SH-SY5Y (cell line): ENCODE measurements at regions not wholly inside any gene's neighbourhood (a gene's known extent, or its start where the extent isn't known, plus 50 kb on each side); places are given as distances from the start of the nearest gene placed in this dataset.

Experiments used
- GATA2 ChIP-seq: IDR thresholded peaks from 2 replicates; pipeline ENCODE4 v1.6.1; 2011; ENCODE audit warnings: mild to moderate bottlenecking, low read depth, low read length
- GATA3 ChIP-seq: IDR thresholded peaks from 2 replicates; pipeline ENCODE4 v1.6.1; 2011; ENCODE audit warnings: low read depth, mild to moderate bottlenecking, low read length, moderate library complexity

DNA sequence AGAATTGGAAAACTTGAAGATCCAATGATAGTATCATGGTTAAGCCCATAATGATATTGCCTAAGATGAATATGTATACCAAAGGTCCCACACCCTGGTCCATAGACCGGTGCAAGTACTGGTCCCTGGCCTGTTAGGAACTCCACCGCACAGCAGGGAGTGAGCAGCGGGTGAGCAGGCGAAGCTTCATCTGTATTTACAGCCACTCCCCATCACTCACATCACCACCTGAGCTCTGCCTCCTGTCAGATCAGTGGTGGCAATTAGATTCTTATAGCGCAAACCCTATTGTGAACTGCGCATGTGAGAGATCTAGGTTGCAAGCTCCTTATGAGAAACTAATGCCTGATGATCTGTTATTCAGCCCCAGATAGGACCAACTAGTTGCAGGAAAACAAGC, 402.4 kb downstream of the EPHA4 start:
- TF ChIP-seq GATA3 (no peak), GATA2 (no peak)

GRCh38 chr2:221170548-221170947, 401.6 kb downstream of the EPHA4 start:
- TF ChIP-seq GATA2 (no peak), GATA3 (no peak)

DNA sequence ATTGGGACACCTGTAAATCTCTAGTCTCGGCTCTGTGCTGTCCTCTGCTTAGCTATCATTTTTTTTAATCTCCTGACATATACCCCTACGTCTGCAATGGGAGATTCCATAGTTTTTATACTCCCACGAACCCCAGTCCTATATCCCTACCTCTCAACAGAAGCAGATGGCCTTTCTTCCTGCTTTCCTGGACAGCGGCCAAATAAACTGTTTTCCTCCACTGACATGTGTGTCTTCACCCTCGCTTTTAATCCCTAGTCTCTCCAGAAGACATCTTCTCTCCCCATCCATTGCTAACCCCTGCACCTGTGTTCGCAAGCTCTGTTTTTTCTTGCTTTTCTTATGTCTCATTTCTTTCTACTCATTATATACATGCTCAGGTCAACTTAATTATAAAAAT, 395.4 kb downstream of the EPHA4 start:
- TF ChIP-seq GATA2 (no peak), GATA3 (no peak)

GRCh38 chr2:221178139-221178538, 394.0 kb downstream of the EPHA4 start:
- no peak for TF ChIP-seq GATA3
- no peak for TF ChIP-seq GATA2

DNA sequence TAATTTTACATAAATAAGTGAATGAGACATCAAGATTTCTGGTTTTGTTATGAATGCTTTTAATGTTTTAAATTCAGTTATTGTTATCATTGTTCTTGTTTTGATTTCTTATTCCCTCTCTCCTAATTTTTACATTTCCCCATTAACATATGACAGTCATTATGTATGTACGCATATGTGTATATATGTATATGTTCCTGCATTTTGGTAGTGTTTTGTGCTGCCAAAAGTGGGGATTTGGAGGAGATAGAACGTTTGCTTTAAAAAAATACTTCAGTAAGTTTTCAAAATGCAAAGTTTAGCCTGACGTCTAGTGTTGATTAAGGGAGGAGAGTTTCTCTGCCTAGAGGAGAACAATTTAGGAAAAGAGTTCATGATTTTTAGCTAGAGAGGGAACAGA, 385.2 kb downstream of the EPHA4 start:
- TF ChIP-seq GATA2 (no peak), GATA3 (no peak)

DNA sequence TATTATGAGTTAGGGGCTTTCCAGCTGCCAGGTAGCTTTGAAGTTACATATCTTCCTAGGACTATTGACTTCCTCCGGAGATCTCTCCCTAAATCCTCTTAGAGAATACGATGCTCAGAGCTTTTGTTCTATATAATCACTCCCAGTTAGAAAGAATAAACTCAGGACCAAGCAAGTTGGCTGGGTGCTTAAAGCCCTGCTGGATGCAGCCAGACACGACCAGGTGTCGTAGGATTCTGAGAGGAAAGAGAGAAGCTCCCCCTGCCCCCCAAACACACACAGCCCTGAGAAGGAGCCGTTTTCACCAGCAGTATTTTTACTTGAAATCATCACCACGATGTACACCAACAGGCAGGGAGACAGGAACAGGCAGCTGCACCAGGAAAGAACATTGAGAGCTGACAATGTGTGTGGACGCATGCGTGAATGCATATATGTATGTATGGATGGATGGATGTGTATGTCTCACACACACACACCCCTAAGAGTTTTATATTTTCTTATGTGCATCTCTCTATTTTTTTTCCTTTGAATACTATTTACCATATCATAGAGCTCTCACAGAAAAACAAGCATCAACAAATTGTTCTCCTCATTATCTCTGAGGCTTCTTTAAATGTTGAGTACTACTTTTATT, 382.6 kb downstream of the EPHA4 start:
- TF ChIP-seq GATA3 (no peak), GATA2 (no peak)

DNA sequence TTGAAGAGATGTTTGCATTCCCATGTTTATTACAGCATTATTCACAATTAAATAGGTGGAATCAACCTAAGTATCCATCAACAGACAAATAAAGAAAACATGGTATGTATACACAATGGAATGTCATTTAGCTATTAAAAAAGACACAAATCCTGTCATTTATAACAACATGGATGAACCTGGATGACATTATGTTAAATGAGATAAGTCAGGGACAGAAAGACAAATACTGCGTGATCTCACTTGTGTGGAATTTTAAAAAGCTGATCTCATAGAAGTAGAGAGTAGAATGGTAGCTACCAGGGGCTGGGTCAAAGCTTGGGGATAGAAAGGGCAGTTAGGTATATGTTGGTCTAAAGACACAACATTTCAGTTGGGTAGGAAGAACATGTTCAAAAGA, 376.3 kb downstream of the EPHA4 start:
- TF ChIP-seq GATA2 (no peak), GATA3 (no peak)

GRCh38 chr2:221197225-221197856, 374.8 kb downstream of the EPHA4 start:
- TF ChIP-seq GATA3: no peak
- TF ChIP-seq GATA2: no peak

GRCh38 chr2:221198309-221198708, 373.8 kb downstream of the EPHA4 start:
- no peak for TF ChIP-seq GATA2
- no peak for TF ChIP-seq GATA3

DNA sequence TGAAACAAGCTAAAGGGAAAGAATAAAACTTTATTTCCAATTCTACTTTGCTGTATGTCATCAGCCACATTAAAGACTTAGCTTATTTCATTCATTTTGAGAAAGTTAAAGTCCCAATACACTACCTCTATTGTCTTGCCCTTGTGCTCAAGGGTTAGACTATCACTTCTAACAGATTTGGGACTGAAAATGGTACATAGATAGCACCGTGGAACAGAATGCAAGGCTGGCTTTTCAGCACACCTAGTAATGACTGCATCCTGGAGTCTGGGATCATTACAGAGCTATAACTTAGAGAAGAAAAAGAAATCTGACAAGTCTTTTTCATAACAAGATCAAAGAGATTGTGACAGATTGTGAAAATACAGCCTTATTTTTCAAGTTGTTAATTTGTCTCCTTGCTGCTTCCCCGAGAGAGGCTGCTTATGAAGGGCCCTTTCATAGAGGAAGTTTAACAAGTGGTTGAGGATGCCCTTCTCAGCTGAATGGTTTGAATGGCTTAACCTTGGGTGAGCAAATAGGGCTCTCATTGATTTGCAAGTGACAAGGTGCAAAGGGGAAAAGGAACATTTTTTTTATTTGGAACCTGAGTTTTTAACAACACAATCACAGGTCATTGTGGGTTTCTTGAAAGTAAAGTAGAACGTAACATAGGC, 371.8 kb downstream of the EPHA4 start:
- TF ChIP-seq GATA3: no peak
- TF ChIP-seq GATA2: no peak

DNA sequence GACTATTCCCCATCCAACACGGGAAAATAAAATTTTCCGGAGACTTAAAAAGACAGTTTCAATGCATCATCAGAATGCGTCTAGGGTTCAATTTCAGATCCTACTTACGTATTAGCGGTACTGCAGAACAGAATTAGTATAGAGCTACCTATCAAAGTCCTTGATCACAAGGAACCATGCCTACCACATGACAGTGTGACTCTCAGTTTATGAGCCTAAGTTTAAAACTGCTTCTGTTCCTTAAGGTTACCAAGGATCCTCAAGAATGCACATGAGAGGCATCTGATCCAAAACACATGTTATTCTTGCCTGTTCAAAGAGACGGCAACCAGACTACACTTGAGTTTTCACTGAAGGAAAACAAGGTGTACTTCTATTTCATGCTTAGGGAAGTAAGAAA, 369.7 kb downstream of the EPHA4 start:
- TF ChIP-seq GATA3 (no peak), GATA2 (no peak)

DNA sequence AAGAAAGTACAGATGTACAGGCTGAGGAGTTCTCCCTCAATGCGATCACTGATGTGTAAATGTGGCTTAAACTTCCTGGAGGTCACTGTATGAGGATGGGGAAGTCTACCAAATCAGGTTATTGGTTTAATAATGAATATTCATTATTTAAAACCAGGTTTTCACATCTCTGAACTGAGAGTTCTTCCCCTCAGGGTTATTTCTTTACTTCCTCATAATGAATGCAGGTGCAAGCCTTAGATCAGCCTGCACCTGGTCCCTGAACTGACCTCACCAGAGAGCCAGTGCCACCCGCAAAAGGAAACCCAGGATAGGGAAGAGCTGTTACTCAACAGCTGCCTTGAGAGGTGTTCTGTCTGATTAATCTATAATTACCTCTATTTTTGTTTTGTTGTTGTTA, 369.0 kb downstream of the EPHA4 start:
- no peak for TF ChIP-seq GATA2
- no peak for TF ChIP-seq GATA3

- TF ChIP-seq GATA2 (no peak), GATA3 (no peak)
Measured at GRCh38 chr2:221203856-221204255, 368.2 kb downstream of the EPHA4 start.

DNA sequence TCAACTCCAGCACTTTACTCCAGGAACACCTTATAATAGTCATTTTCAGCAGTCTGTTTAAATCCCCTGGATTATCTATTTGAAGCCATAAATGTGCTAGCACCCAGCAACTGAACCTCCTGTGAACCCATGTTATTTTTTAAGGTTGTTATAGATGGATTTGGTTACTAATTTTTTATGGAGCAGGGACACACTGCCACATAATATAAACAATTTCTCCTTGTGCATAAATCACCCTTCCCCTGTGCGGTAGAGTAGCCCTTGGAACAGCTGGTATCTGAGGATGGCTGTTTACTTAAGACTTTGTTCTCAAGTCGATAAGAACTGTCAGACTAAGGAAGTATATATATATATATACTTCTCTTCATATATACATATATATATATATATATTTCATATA, 367.4 kb downstream of the EPHA4 start:
- no peak for TF ChIP-seq GATA2
- TF ChIP-seq GATA3: no peak

GRCh38 chr2:221205103-221205673, 366.9 kb downstream of the EPHA4 start:
- TF ChIP-seq GATA2 (no peak), GATA3 (no peak)
